Smooth muscle cell (in vitro differentiated cells): ENCODE measurements at regions not wholly inside any gene's neighbourhood (a gene's known extent, or its start where the extent isn't known, plus 50 kb on each side); places are given as distances from the start of the nearest gene placed in this dataset.

Experiments used
- DNase-seq: peaks from one replicate; lab custom pipeline; 2025; ENCODE audit not compliant: unreplicated experiment; lab: John Stamatoyannopoulos, UW
- H2AFZ ChIP-seq: fragments of 200-600 bp; sonication (generic); 2 replicates; pipeline ENCODE4 v1.6.0; 2016; ENCODE audit warnings: antibody characterized with exemption, low read depth, mild to moderate bottlenecking
- H3F3A ChIP-seq: fragments of 200-600 bp; sonication (generic); 2 replicates; pipeline ENCODE4 v1.6.0; 2017; ENCODE audit warnings: antibody characterized with exemption, low read depth
- H3K27ac ChIP-seq: fragments of 200-600 bp; sonication (generic); 2 replicates; pipeline ENCODE4 v1.5.1; 2016; ENCODE audit warnings: low read depth, mild to moderate bottlenecking
- H3K27me3 ChIP-seq: fragments of 200-600 bp; sonication (generic); 2 replicates; pipeline ENCODE4 v1.6.1; 2016; ENCODE audit warnings: low read depth, mild to moderate bottlenecking
- H3K36me3 ChIP-seq: fragments of 200-600 bp; sonication (generic); 2 replicates; pipeline ENCODE4 v1.5.1; 2016; ENCODE audit warnings: low read depth
- H3K4me1 ChIP-seq: fragments of 200-600 bp; sonication (generic); 2 replicates; pipeline ENCODE4 v1.5.1; 2016; ENCODE audit warnings: low read depth
- H3K4me2 ChIP-seq: fragments of 200-600 bp; sonication (generic); 2 replicates; pipeline ENCODE4 v1.6.0; 2016; ENCODE audit warnings: mild to moderate bottlenecking
- H3K4me3 ChIP-seq: fragments of 200-600 bp; sonication (generic); 2 replicates; pipeline ENCODE4 v1.5.1; 2016; ENCODE audit warnings: mild to moderate bottlenecking
- H3K79me2 ChIP-seq: fragments of 200-600 bp; sonication (generic); 2 replicates; pipeline ENCODE4 v1.6.0; 2016; ENCODE audit warnings: low read depth, mild to moderate bottlenecking
- H3K9ac ChIP-seq: fragments of 200-600 bp; sonication (generic); 2 replicates; pipeline ENCODE4 v1.6.0; 2016; ENCODE audit warnings: low read depth
- H3K9me3 ChIP-seq: fragments of 200-600 bp; sonication (generic); replicated peaks from 2 replicates; pipeline ENCODE4 v1.5.1; 2016; ENCODE audit warnings: low read depth
- H4K20me1 ChIP-seq: fragments of 200-600 bp; sonication (generic); 2 replicates; pipeline ENCODE4 v1.6.0; 2016; ENCODE audit warnings: low read depth
- CTCF ChIP-seq: fragments of 200-600 bp; sonication (generic); IDR thresholded peaks from 2 replicates; pipeline ENCODE4 v1.5.1; 2017; ENCODE audit warnings: borderline replicate concordance, mild to moderate bottlenecking, antibody characterized with exemption; ENCODE audit not compliant: insufficient read depth, poor library complexity, severe bottlenecking
- WGBS: methylation state at CpG from one replicate; pipeline ENCODE4 v1.1.7; 2016; ENCODE audit warnings: low lambda C conversion rate; 5-methylcytosine and 5-hydroxymethylcytosine counted together

GRCh38 chr14:66088656-66089055, 397.5 kb upstream of the CCDC196 start:
- H3K36me3 ChIP-seq, result no peaks in the 10 kb centered on the region
- H3K9ac ChIP-seq, result no peak overlapping the region
- TF ChIP-seq CTCF, result no peak
- 54% methylated on average over 3 of the region's 3 CpGs for WGBS
- no peaks in the 10 kb centered on the region for H4K20me1 ChIP-seq
- no peaks in the 10 kb centered on the region for H3F3A ChIP-seq
- no peak overlapping the region for H3K4me2 ChIP-seq
- no peak overlapping the region for H3K27ac ChIP-seq
- H3K4me3 ChIP-seq, result no peak overlapping the region
- H3K4me1 ChIP-seq, result no peaks in the 10 kb centered on the region
- H3K9me3 ChIP-seq, result no peaks in the 10 kb centered on the region
- peaks cover 7% of the 10 kb centered on the region for H3K27me3 ChIP-seq
- H3K79me2 ChIP-seq, result no peaks in the 10 kb centered on the region
- DNase-seq, result no peak
- no peak overlapping the region for H2AFZ ChIP-seq

GRCh38 chr14:66092206-66092605, 394.0 kb upstream of the CCDC196 start:
- Histone ChIP-seq H3K4me2 (no peak overlapping the region), H3K4me3 (no peak overlapping the region), H2AFZ (no peak overlapping the region), H3K9ac (no peak overlapping the region), H3K27me3 (peaks cover 7% of the 10 kb centered on the region), H3K79me2 (no peaks in the 10 kb centered on the region), H3K9me3 (no peaks in the 10 kb centered on the region), H3F3A (no peaks in the 10 kb centered on the region), H3K4me1 (no peaks in the 10 kb centered on the region), H4K20me1 (no peaks in the 10 kb centered on the region), H3K27ac (no peak overlapping the region), H3K36me3 (no peaks in the 10 kb centered on the region)
- WGBS, result 94% methylated on average over 1 of the region's 1 CpG
- DNase-seq, result no peak
- no peak for TF ChIP-seq CTCF

GRCh38 chr14:66092748-66093147, 393.4 kb upstream of the CCDC196 start:
- no peak for DNase-seq
- Histone ChIP-seq H3K36me3 (no peaks in the 10 kb centered on the region), H3K4me3 (no peak overlapping the region), H3F3A (no peaks in the 10 kb centered on the region), H3K4me2 (no peak overlapping the region), H3K27ac (no peak overlapping the region), H3K27me3 (peaks cover 7% of the 10 kb centered on the region), H2AFZ (no peak overlapping the region), H3K9me3 (no peaks in the 10 kb centered on the region), H3K79me2 (no peaks in the 10 kb centered on the region), H3K4me1 (no peaks in the 10 kb centered on the region), H3K9ac (no peak overlapping the region), H4K20me1 (no peaks in the 10 kb centered on the region)
- no peak for TF ChIP-seq CTCF
- WGBS, result 95% methylated on average over 12 of the region's 12 CpGs

- Histone ChIP-seq H3F3A (no peaks in the 10 kb centered on the region), H2AFZ (no peak overlapping the region), H4K20me1 (no peaks in the 10 kb centered on the region), H3K9me3 (no peaks in the 10 kb centered on the region), H3K4me2 (no peak overlapping the region), H3K79me2 (no peaks in the 10 kb centered on the region), H3K36me3 (no peaks in the 10 kb centered on the region), H3K27me3 (peaks cover 7% of the 10 kb centered on the region), H3K4me1 (no peaks in the 10 kb centered on the region), H3K4me3 (no peak overlapping the region), H3K27ac (no peak overlapping the region), H3K9ac (no peak overlapping the region)
- WGBS, result 92% methylated on average over 29 of the region's 38 CpGs
- no peak for TF ChIP-seq CTCF
- DNase-seq, result no peak
Measured at GRCh38 chr14:66094001-66094727, 392.0 kb upstream of the CCDC196 start.
